SK-N-SH treated with all-trans-retinoic acid at 6 μM for 48 hours (cell line): ENCODE measurements at regions not wholly inside any gene's neighbourhood (a gene's known extent, or its start where the extent isn't known, plus 50 kb on each side); places are given as distances from the start of the nearest gene placed in this dataset.

Experiments used
- CSRNP3 ChIP-seq: fragments of 250-450 bp; sonication (Bioruptor Pico); IDR thresholded peaks from 2 replicates; pipeline ENCODE4 v1.5.1; 2021; ENCODE audit warnings: mild to moderate bottlenecking, moderate library complexity
- PATZ1 ChIP-seq: fragments of 250-450 bp; sonication (Bioruptor Pico); IDR thresholded peaks from 2 replicates; pipeline ENCODE4 v1.8.0; 2020; ENCODE audit warnings: mild to moderate bottlenecking, moderate library complexity, borderline replicate concordance

- TF ChIP-seq CSRNP3: no peak
- TF ChIP-seq PATZ1 (CRISPR knock-in tag): no peak
Measured at GRCh38 chr6:119942078-119942752, 592.7 kb upstream of the MAN1A1 start.
